ENCODE measurements at regions not wholly inside any gene's neighbourhood (a gene's known extent, or its start where the extent isn't known, plus 50 kb on each side); places are given as distances from the start of the nearest gene placed in this dataset.
"Not testable (repeated sequence)": the region's sequence is repeated elsewhere in the genome, so short reads cannot be mapped to it uniquely, and the experiment has no call there.

- not testable (repeated sequence) for TF ChIP-seq ELK1 (IDR thresholded peaks at IDR 0.05; ENCODE audit: borderline replicate concordance, low read depth, low read length); MAFK (IDR thresholded peaks at IDR 0.05; ENCODE audit: low read depth, low read length); CEBPB (IDR thresholded peaks at IDR 0.05; ENCODE audit: low read depth, low read length); RAD21 (IDR thresholded peaks at IDR 0.05; ENCODE audit: low read length); POLR2A (IDR thresholded peaks at IDR 0.05; ENCODE audit: low read depth, low read length); RFX5 (IDR thresholded peaks at IDR 0.05; ENCODE audit: low read depth, low read length)
- TF ChIP-seq, protein P1, sequence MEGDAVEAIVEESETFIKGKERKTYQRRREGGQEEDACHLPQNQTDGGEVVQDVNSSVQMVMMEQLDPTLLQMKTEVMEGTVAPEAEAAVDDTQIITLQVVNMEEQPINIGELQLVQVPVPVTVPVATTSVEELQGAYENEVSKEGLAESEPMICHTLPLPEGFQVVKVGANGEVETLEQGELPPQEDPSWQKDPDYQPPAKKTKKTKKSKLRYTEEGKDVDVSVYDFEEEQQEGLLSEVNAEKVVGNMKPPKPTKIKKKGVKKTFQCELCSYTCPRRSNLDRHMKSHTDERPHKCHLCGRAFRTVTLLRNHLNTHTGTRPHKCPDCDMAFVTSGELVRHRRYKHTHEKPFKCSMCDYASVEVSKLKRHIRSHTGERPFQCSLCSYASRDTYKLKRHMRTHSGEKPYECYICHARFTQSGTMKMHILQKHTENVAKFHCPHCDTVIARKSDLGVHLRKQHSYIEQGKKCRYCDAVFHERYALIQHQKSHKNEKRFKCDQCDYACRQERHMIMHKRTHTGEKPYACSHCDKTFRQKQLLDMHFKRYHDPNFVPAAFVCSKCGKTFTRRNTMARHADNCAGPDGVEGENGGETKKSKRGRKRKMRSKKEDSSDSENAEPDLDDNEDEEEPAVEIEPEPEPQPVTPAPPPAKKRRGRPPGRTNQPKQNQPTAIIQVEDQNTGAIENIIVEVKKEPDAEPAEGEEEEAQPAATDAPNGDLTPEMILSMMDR (conservative IDR thresholded peaks at IDR 0.05; ENCODE audit: low read depth, low read length) = not testable (repeated sequence)
These were observed 93.2 kb upstream of the FAM90A26 start for GRCh38 chr4:9076974-9077373.

Measured in IMR-90 (cell line).